GM21717 (cell line): ENCODE measurements at regions not wholly inside any gene's neighbourhood (a gene's known extent, or its start where the extent isn't known, plus 50 kb on each side); places are given as distances from the start of the nearest gene placed in this dataset.

Experiments
- ATAC-seq: cut with Tn5 transposase; IDR thresholded peaks from one replicate; pipeline ENCODE4 v1.9.1; 2021; ENCODE audit warnings: mild to moderate bottlenecking, moderate library complexity; ENCODE audit not compliant: unreplicated experiment

- no peak for ATAC-seq
These were observed 257.9 kb upstream of the IRX4 start for GRCh38 chr5:2140501-2141175.

- ATAC-seq = no peak
These were observed 256.8 kb upstream of the IRX4 start for GRCh38 chr5:2139478-2139877.

GRCh38 chr5:2138896-2139295 lies 256.2 kb upstream of the IRX4 start:
- no peak for ATAC-seq

GRCh38 chr5:2137444-2138050 lies 254.8 kb upstream of the IRX4 start:
- ATAC-seq = no peak

GRCh38 chr5:2136728-2137333 lies 254.1 kb upstream of the IRX4 start:
- ATAC-seq = no peak

GRCh38 chr5:2135833-2136232 lies 253.1 kb upstream of the IRX4 start:
- no peak for ATAC-seq

GRCh38 chr5:2135354-2135753 lies 252.6 kb upstream of the IRX4 start:
- ATAC-seq = no peak

- no peak for ATAC-seq
These were observed 252.0 kb upstream of the IRX4 start for GRCh38 chr5:2134543-2135292.

- no peak for ATAC-seq
These were observed 251.2 kb upstream of the IRX4 start for GRCh38 chr5:2133936-2134335.

GRCh38 chr5:2133080-2133479 lies 250.4 kb upstream of the IRX4 start:
- ATAC-seq = no peak

- ATAC-seq = no peak
These were observed 249.7 kb upstream of the IRX4 start for GRCh38 chr5:2132497-2132847.

GRCh38 chr5:2131826-2132496 lies 249.2 kb upstream of the IRX4 start:
- ATAC-seq = no peak

- ATAC-seq = no peak
These were observed 248.5 kb upstream of the IRX4 start for GRCh38 chr5:2131196-2131595.

GRCh38 chr5:2130361-2130760 lies 247.6 kb upstream of the IRX4 start:
- ATAC-seq = no peak

GRCh38 chr5:2129568-2130272 lies 247.0 kb upstream of the IRX4 start:
- ATAC-seq = no peak

- ATAC-seq = no peak
These were observed 246.1 kb upstream of the IRX4 start for GRCh38 chr5:2128686-2129355.

GRCh38 chr5:2126512-2126911 lies 243.8 kb upstream of the IRX4 start:
- ATAC-seq = no peak

GRCh38 chr5:2125901-2126265 lies 243.2 kb upstream of the IRX4 start:
- no peak for ATAC-seq

GRCh38 chr5:2125171-2125900 lies 242.6 kb upstream of the IRX4 start:
- no peak for ATAC-seq
